Osteoblast (primary cell): ENCODE measurements at regions not wholly inside any gene's neighbourhood (a gene's known extent, or its start where the extent isn't known, plus 50 kb on each side); places are given as distances from the start of the nearest gene placed in this dataset.

Experiments used
- DNase-seq: peaks from one replicate; pipeline ENCODE4 v3.0.0; 2011; ENCODE audit warnings: low spot score, mixed read lengths; ENCODE audit not compliant: insufficient read length; ENCODE audit errors: missing footprints
- H2AFZ ChIP-seq: 2 replicates; pipeline ENCODE4 v1.6.0; 2011; ENCODE audit warnings: mild to moderate bottlenecking, low read length
- H3K27ac ChIP-seq: 2 replicates; pipeline ENCODE4 v1.5.1; 2011; ENCODE audit warnings: mild to moderate bottlenecking, low read depth, low read length, moderate library complexity
- H3K27me3 ChIP-seq: 2 replicates; pipeline ENCODE4 v1.6.0; 2012; ENCODE audit warnings: mild to moderate bottlenecking, control low read depth, inconsistent platforms, low read length, moderate library complexity; ENCODE audit not compliant: insufficient read depth
- H3K36me3 ChIP-seq: 2 replicates; pipeline ENCODE4 v1.5.1; 2011; ENCODE audit warnings: mild to moderate bottlenecking, low read length, control low read depth, moderate library complexity; ENCODE audit not compliant: insufficient read depth
- H3K4me1 ChIP-seq: 2 replicates; pipeline ENCODE4 v1.5.1; 2011; ENCODE audit warnings: mild to moderate bottlenecking, low read length, control low read depth, moderate library complexity; ENCODE audit not compliant: insufficient read depth
- H3K4me2 ChIP-seq: 2 replicates; pipeline ENCODE4 v1.6.0; 2011; ENCODE audit warnings: mild to moderate bottlenecking, low read length; ENCODE audit not compliant: insufficient read depth
- H3K4me3 ChIP-seq: fragments of 200-600 bp; sonication (generic); 3 replicates; pipeline ENCODE4 v1.5.1; 2012; ENCODE audit warnings: mild to moderate bottlenecking, low read length, inconsistent platforms; ENCODE audit not compliant: insufficient read depth
- H3K79me2 ChIP-seq: 2 replicates; pipeline ENCODE4 v1.6.0; 2012; ENCODE audit warnings: mild to moderate bottlenecking, low read length, control low read depth, inconsistent platforms; ENCODE audit not compliant: insufficient read depth
- H3K9me3 ChIP-seq: 2 replicates; pipeline ENCODE4 v1.5.1; 2011; ENCODE audit warnings: low read depth, low read length, control low read depth
- H4K20me1 ChIP-seq: 2 replicates; pipeline ENCODE4 v1.6.0; 2012; ENCODE audit warnings: mild to moderate bottlenecking, low read length, control low read depth; ENCODE audit not compliant: insufficient read depth
- TF ChIP-seq, protein P1 (sequence below): IDR thresholded peaks from 2 replicates; pipeline ENCODE4 v1.5.1; 2011; ENCODE audit warnings: mild to moderate bottlenecking, low read depth, low read length, moderate library complexity; ENCODE audit errors: extremely low read depth

DNA sequence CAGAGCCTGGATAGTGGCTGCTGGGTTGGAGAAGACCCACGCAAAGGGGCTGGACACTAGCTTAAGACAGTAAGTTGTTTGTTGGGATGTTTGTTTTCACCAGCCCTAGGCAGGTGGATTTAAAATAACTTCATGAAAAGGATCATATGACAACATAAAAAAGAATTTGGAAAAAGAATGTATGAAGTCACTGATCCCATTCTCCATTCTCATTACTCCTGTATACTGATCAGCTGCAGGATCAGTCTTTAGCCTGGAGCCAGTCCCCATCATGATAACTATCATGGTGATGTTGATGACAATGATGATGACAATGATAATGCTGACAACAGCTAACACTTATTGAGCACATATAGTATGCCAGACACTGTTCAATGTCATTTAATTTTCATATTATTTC, 92.1 kb upstream of the IFNE start:
- no peaks in the 10 kb centered on the region for H3K36me3 ChIP-seq
- peaks cover 30% of the 10 kb centered on the region for H3K4me1 ChIP-seq
- no peaks in the 10 kb centered on the region for H3K27me3 ChIP-seq
- peaks cover 5% of the 10 kb centered on the region for H3K79me2 ChIP-seq
- no peaks in the 10 kb centered on the region for H3K9me3 ChIP-seq
- H3K27ac ChIP-seq: no peak overlapping the region
- DNase-seq: no peak
- no peak overlapping the region for H3K4me3 ChIP-seq
- H2AFZ ChIP-seq: no peak overlapping the region
- H4K20me1 ChIP-seq: no peaks in the 10 kb centered on the region
- H3K4me2 ChIP-seq: no peak overlapping the region
- TF ChIP-seq, protein P1, sequence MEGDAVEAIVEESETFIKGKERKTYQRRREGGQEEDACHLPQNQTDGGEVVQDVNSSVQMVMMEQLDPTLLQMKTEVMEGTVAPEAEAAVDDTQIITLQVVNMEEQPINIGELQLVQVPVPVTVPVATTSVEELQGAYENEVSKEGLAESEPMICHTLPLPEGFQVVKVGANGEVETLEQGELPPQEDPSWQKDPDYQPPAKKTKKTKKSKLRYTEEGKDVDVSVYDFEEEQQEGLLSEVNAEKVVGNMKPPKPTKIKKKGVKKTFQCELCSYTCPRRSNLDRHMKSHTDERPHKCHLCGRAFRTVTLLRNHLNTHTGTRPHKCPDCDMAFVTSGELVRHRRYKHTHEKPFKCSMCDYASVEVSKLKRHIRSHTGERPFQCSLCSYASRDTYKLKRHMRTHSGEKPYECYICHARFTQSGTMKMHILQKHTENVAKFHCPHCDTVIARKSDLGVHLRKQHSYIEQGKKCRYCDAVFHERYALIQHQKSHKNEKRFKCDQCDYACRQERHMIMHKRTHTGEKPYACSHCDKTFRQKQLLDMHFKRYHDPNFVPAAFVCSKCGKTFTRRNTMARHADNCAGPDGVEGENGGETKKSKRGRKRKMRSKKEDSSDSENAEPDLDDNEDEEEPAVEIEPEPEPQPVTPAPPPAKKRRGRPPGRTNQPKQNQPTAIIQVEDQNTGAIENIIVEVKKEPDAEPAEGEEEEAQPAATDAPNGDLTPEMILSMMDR: no peak

DNA sequence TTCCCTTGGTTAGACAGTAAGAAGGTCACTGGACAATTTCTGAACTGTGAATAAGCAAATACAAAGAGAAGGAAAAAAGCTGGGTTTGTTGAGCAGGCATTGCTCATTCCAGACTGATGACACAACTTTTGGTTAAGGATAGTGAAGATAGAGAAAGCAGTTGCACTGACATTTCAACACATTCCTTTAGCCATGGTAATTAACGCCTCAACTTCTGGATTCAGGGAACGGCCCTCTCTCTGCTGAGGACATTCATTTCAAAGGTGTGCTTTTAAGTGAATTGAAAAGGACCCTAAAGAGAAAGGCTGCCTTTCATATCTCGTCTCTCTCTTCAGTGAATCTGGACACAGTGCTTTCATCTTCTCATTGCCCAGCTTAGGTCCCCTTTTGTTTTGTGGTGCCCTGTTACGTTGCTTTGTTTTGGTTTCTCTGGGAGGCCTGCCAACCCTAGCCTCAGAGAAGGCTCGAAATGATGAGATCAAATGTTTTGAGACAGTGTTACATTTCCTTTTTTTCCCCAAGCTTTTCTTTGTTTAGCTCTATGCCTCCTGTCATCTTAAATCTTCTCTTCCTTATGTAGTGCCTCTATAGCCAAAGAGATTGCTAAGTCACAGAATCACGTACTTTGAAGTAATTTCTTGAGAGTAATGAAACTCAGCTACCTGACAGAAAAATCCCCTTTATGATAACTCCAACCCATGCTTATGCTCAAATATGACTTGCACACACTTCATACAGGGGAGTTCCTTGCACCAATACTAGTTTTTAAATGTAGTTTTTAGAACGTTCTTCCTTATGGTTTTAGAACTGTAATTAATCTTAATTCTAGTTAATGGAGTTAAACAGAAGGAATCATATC, 94.4 kb upstream of the IFNE start:
- Histone ChIP-seq H3K79me2 (peaks cover 5% of the 10 kb centered on the region), H2AFZ (peak overlapping the region; percentile 74), H3K4me3 (peak overlapping the region; percentile 65), H3K4me2 (peak overlapping the region; percentile 78), H3K4me1 (peaks cover 37% of the 10 kb centered on the region), H3K27ac (peak overlapping the region; percentile 94), H3K36me3 (no peaks in the 10 kb centered on the region), H3K9me3 (no peaks in the 10 kb centered on the region), H3K27me3 (no peaks in the 10 kb centered on the region), H4K20me1 (no peaks in the 10 kb centered on the region)
- TF ChIP-seq, protein P1: no peak
- peak; percentile 78 for DNase-seq

DNA sequence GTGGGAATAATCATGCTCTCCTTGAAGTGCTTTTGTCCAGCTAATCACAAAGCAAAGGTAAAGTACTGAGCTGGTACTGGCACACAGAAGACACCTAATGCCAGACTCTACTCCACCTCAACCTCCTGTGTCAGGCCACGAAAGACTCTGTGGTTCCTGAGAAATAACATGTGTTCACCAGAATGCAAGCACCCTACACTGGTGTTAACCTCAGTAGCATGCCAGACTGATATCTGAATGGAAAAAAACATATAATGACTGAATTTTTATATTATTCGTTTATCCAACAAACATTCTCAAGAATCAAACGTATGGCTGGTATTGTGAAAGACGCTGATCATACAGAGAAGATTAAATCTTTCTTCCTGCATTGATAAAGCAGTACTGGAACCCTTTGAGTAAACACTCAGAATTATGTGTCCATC, 97.1 kb upstream of the IFNE start:
- Histone ChIP-seq H3K79me2 (peaks cover 5% of the 10 kb centered on the region), H3K27ac (peak overlapping the region; percentile 94), H3K4me3 (peak overlapping the region; percentile 54), H3K36me3 (no peaks in the 10 kb centered on the region), H2AFZ (peak overlapping the region; percentile 70), H3K4me2 (peak overlapping the region; percentile 78), H3K4me1 (peaks cover 52% of the 10 kb centered on the region), H4K20me1 (no peaks in the 10 kb centered on the region), H3K9me3 (no peaks in the 10 kb centered on the region), H3K27me3 (no peaks in the 10 kb centered on the region)
- no peak for DNase-seq
- TF ChIP-seq, protein P1: no peak

DNA sequence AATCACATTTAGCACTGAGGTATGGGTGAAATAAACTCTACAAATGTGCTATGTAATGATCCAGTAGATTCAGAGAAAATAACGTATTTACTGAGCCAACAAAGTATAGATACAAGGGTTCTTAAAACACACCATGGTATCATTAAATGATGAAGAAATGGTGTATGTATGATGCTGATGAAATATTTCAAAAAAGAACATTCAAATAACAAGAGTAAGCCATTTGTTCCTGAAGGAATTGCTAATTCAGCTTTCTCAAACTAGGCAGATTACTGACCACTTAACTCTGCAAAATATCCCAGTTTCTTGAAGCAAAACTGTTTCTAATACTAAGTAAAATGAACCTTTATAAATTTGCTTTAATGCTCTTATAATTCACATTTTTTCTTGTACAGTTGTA, 97.6 kb upstream of the IFNE start:
- no peak overlapping the region for H3K4me3 ChIP-seq
- no peaks in the 10 kb centered on the region for H3K36me3 ChIP-seq
- H3K9me3 ChIP-seq: no peaks in the 10 kb centered on the region
- peak overlapping the region; percentile 94 for H3K27ac ChIP-seq
- H3K4me1 ChIP-seq: peaks cover 52% of the 10 kb centered on the region
- H3K4me2 ChIP-seq: peak overlapping the region; percentile 78
- H2AFZ ChIP-seq: peak overlapping the region; percentile 0
- TF ChIP-seq, protein P1: no peak
- H4K20me1 ChIP-seq: no peaks in the 10 kb centered on the region
- H3K27me3 ChIP-seq: no peaks in the 10 kb centered on the region
- no peak for DNase-seq
- peaks cover 5% of the 10 kb centered on the region for H3K79me2 ChIP-seq
